GM12878 (cell line): ENCODE measurements at regions not wholly inside any gene's neighbourhood (a gene's known extent, or its start where the extent isn't known, plus 50 kb on each side); places are given as distances from the start of the nearest gene placed in this dataset.
A peak's percentile ranks its signal among the peaks of the same experiment; 100 is the strongest.

Source experiments
- ATAC-seq: fragments of 200-7000 bp; cut with Tn5 transposase; 3 replicates; pipeline ENCODE4 v1.9.1; 2020; ENCODE audit warnings: mild to moderate bottlenecking, moderate library complexity
- BruUV-seq: library from RNA; stranded (reverse); fragments of 400-500 nt; replicated peaks from 2 replicates; lab custom pipeline; 2021; lab: Mats Ljungman, UMichigan
- CTCF ChIA-PET: fragments of 300-600 bp; sonication (Branson Sonifier 250); formaldehyde crosslinking; extraction: SDS; loops from one replicate; lab custom pipeline; 2021; ENCODE audit warnings: inconsistent platforms; lab: Yijun Ruan, JAX
- POLR2A ChIA-PET: fragments of 350-600 bp; formaldehyde crosslinking; extraction: SDS; loops from one replicate; lab custom pipeline; 2021; ENCODE audit warnings: inconsistent platforms; lab: Charles Lee
- RAD21 ChIA-PET: fragments of 300-600 bp; sonication (Branson Sonifier 250); formaldehyde crosslinking; loops from one replicate; lab custom pipeline; 2023; ENCODE audit warnings: antibody characterized with exemption; ENCODE audit not compliant: unreplicated experiment; lab: Charles Lee
- SMC1A ChIA-PET: fragments of 300-600 bp; sonication (Branson Sonifier 250); formaldehyde crosslinking; loops from one replicate; lab custom pipeline; 2023; ENCODE audit not compliant: unreplicated experiment, uncharacterized antibody; lab: Charles Lee
- DNase-seq: peaks from one replicate; pipeline ENCODE4 v3.0.0-alpha.2; 2011; ENCODE audit warnings: low read depth, low spot score
- FAIRE-seq: peaks from 3 replicates; lab custom pipeline; 2011; peaks lifted over from hg19 to GRCh38; lab: Jason Lieb, UNC
- H2AFZ ChIP-seq: 2 replicates; pipeline ENCODE4 v1.6.0; 2011; ENCODE audit warnings: low read depth, low read length, control low read depth; ENCODE audit not compliant: control insufficient read depth
- H3K27ac ChIP-seq: 2 replicates; pipeline ENCODE4 v1.5.1; 2011; ENCODE audit warnings: control low read depth; ENCODE audit not compliant: control insufficient read depth, insufficient read depth
- H3K27me3 ChIP-seq, 2 experiments: replicated peaks in 1 of 2; 2 replicates each; pipeline versions ENCODE4 v1.6.0 to v1.6.1; 2011; ENCODE audit warnings: low read length in 1 of 2; ENCODE audit not compliant: control insufficient read depth in 2 of 2, insufficient read depth in 2 of 2
- H3K36me3 ChIP-seq, 2 experiments: 2 replicates each; pipeline ENCODE4 v1.5.1; 2011; ENCODE audit warnings: low read length in 1 of 2; ENCODE audit not compliant: control insufficient read depth in 2 of 2, insufficient read depth in 2 of 2
- H3K4me1 ChIP-seq: 2 replicates; pipeline ENCODE4 v1.6.1; 2011; ENCODE audit warnings: mild to moderate bottlenecking, low read length, moderate library complexity, mixed read lengths; ENCODE audit not compliant: control insufficient read depth, insufficient read depth
- H3K4me2 ChIP-seq: 2 replicates; pipeline ENCODE4 v1.6.0; 2011; ENCODE audit warnings: control low read depth; ENCODE audit not compliant: control insufficient read depth, insufficient read depth
- H3K4me3 ChIP-seq: fragments of 200-600 bp; sonication (generic); 2 replicates; pipeline ENCODE4 v1.5.1; 2016
- H3K79me2 ChIP-seq: 2 replicates; pipeline ENCODE4 v1.6.0; 2011; ENCODE audit warnings: low read length; ENCODE audit not compliant: control insufficient read depth, insufficient read depth
- H3K9ac ChIP-seq: 2 replicates; pipeline ENCODE4 v1.8.0; 2011; ENCODE audit warnings: low read length, control low read depth, mixed read lengths; ENCODE audit not compliant: control insufficient read depth, insufficient read depth
- H3K9me3 ChIP-seq: replicated peaks from 3 replicates; pipeline ENCODE4 v1.5.1; 2011; ENCODE audit warnings: mild to moderate bottlenecking, low read length; ENCODE audit not compliant: control insufficient read depth, insufficient read depth
- H4K20me1 ChIP-seq: 2 replicates; pipeline ENCODE4 v1.6.0; 2011; ENCODE audit not compliant: control insufficient read depth, insufficient read depth
- CHD1 ChIP-seq: IDR thresholded peaks from 2 replicates; pipeline ENCODE4 v1.6.1; 2012; ENCODE audit warnings: low read depth, low read length, improper control_type of control experiment
- IKZF2 ChIP-seq, 2 experiments: fragments of 450-650 bp; IDR thresholded peaks; 2 replicates each; pipeline ENCODE4 v1.6.1; 2017; ENCODE audit warnings: mild to moderate bottlenecking in 2 of 2, moderate library complexity in 2 of 2
- MXI1 ChIP-seq: fragments of 150-350 bp; IDR thresholded peaks from 2 replicates; pipeline ENCODE4 v1.6.1; 2011; ENCODE audit warnings: low read depth, mild to moderate bottlenecking, inconsistent platforms, low read length, improper control_type of control experiment
- NR2C1 ChIP-seq: fragments of 450-650 bp; IDR thresholded peaks from 2 replicates; pipeline ENCODE4 v1.6.1; 2017; ENCODE audit warnings: antibody characterized with exemption, mild to moderate bottlenecking, moderate library complexity
- RB1 ChIP-seq: fragments of 450-650 bp; formaldehyde crosslinking; IDR thresholded peaks from 2 replicates; pipeline ENCODE4 v1.6.1; 2017; ENCODE audit warnings: mild to moderate bottlenecking, borderline replicate concordance
- SIX5 ChIP-seq: IDR thresholded peaks from 2 replicates; pipeline ENCODE4 v1.6.1; 2011; ENCODE audit warnings: mild to moderate bottlenecking, low read depth, low read length, moderate library complexity; ENCODE audit not compliant: severe bottlenecking
- SMC3 ChIP-seq: IDR thresholded peaks from 2 replicates; pipeline ENCODE4 v1.6.1; 2011; ENCODE audit warnings: low read length, improper control_type of control experiment, borderline replicate concordance
- SPI1 ChIP-seq: IDR thresholded peaks from 2 replicates; pipeline ENCODE4 v1.6.1; 2011; ENCODE audit warnings: low read depth, mild to moderate bottlenecking, low read length, moderate library complexity, borderline replicate concordance; ENCODE audit not compliant: insufficient read depth
- WGBS: methylation state at CpG from one replicate; pipeline ENCODE4 v1.1.6; 2016; ENCODE audit warnings: low lambda C conversion rate; ENCODE audit not compliant: insufficient replicate concordance, insufficient coverage; ENCODE audit errors: missing lambda C conversion rate; 5-methylcytosine and 5-hydroxymethylcytosine counted together
- in situ Hi-C: fragments of 300-500 bp; cut with MboI; formaldehyde crosslinking; loops from 9 replicates; pipeline ENCODE4 v1.14.3; 2018; ENCODE audit warnings: mixed read lengths
- intact Hi-C: fragments of 100-400 bp; cut with micrococcal nuclease; formaldehyde crosslinking; loops from one replicate; pipeline ENCODE4 v1.14.2; 2022; ENCODE audit not compliant: unreplicated experiment
- TF ChIP-seq, protein P1 (sequence below), 3 experiments: IDR thresholded peaks in 2 of 3; conservative IDR thresholded peaks in 1 of 3; 2 replicates each; pipeline ENCODE4 v1.5.1; 2011; ENCODE audit warnings: low read depth in 3 of 3, low read length in 3 of 3, mild to moderate bottlenecking in 3 of 3, control low read depth in 2 of 3, moderate library complexity in 2 of 3, inconsistent platforms in 1 of 3, mixed read lengths in 1 of 3; ENCODE audit not compliant: control insufficient read depth in 2 of 3, insufficient read depth in 1 of 3; ENCODE audit errors: extremely low read depth in 1 of 3
- TF ChIP-seq, protein P2 (sequence below): fragments of 150-350 bp; IDR thresholded peaks from 2 replicates; pipeline ENCODE4 v1.6.1; 2016; ENCODE audit warnings: low read depth, low read length
- TF ChIP-seq, protein P3 (sequence below): IDR thresholded peaks from 2 replicates; pipeline ENCODE4 v1.6.1; 2011; ENCODE audit warnings: low read depth, mild to moderate bottlenecking, low read length, moderate library complexity, borderline replicate concordance; ENCODE audit errors: extremely low read depth
- TF ChIP-seq, protein P4 (sequence below): fragments of 450-650 bp; IDR thresholded peaks from 2 replicates; pipeline ENCODE4 v1.6.1; 2017; ENCODE audit warnings: mild to moderate bottlenecking, low read depth, inconsistent platforms; ENCODE audit not compliant: poor library complexity, severe bottlenecking

DNA sequence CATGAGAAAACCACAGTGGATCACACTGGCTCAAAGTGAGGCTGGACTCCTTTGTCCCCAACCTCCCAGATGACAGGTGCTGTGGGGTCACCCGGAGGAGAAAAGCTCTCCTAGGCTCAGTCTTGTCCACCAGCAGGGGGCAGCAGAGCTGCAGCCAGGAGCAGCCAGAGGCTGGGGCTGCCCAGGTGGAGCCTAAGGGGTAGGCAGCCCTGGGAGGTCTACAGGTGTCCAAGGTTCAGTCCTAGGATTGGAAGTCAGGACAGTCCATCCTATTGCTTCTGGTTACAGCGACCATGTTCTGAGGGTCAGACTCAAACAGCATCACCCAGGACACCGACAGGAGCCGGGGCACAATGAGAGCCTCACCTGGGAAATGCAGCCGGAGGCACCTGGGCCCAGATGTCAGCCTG is 77.6 kb upstream of the IGLL5 start:
- in situ Hi-C loops, result loop anchor here (25.0 kb wide), 2 partner anchors 477 to 577 kb away; no protein-coding TSS in a partner anchor
- no TSS peak for BruUV-seq
- ChIA-PET SMC1A (interaction anchor here (0.8 to 12.8 kb wide), 14 partner anchors 10 to 313 kb away, joined by 3 to 220 read pairs (median 6); no protein-coding TSS in a partner anchor), RAD21 (interaction anchor here (0.5 to 9.3 kb wide), 21 partner anchors 10 to 430 kb away, joined by 3 to 184 read pairs (median 5); no protein-coding TSS in a partner anchor), CTCF (interaction anchor here (0.6 to 15.8 kb wide), 23 partner anchors 9 to 220 kb away, joined by 3 to 323 read pairs (median 4); no protein-coding TSS in a partner anchor)
- H3K79me2 ChIP-seq, result no peaks in the 10 kb centered on the region
- H3K9me3 ChIP-seq, result no peaks in the 10 kb centered on the region
- DNase-seq (no peak), FAIRE-seq (no peak)
- H3K27ac ChIP-seq, result no peak overlapping the region
- H2AFZ ChIP-seq, result no peak overlapping the region
- TF ChIP-seq, protein P1, sequence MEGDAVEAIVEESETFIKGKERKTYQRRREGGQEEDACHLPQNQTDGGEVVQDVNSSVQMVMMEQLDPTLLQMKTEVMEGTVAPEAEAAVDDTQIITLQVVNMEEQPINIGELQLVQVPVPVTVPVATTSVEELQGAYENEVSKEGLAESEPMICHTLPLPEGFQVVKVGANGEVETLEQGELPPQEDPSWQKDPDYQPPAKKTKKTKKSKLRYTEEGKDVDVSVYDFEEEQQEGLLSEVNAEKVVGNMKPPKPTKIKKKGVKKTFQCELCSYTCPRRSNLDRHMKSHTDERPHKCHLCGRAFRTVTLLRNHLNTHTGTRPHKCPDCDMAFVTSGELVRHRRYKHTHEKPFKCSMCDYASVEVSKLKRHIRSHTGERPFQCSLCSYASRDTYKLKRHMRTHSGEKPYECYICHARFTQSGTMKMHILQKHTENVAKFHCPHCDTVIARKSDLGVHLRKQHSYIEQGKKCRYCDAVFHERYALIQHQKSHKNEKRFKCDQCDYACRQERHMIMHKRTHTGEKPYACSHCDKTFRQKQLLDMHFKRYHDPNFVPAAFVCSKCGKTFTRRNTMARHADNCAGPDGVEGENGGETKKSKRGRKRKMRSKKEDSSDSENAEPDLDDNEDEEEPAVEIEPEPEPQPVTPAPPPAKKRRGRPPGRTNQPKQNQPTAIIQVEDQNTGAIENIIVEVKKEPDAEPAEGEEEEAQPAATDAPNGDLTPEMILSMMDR (IDR thresholded peaks at IDR 0.05 in 2 of 3, conservative IDR thresholded peaks at IDR 0.05 in 1 of 3; ENCODE audit: control insufficient read depth in 2 of 3, extremely low read depth in 1 of 3, insufficient read depth in 1 of 3, low read depth in 3 of 3, low read length in 3 of 3), result peak; percentile 40 to 82 (median 67); a peak in 5 of 6 replicates
- no peak for TF ChIP-seq CHD1
- no peak for TF ChIP-seq SPI1
- TF ChIP-seq SIX5, result no peak
- no peak for TF ChIP-seq MXI1
- TF ChIP-seq, protein P2, sequence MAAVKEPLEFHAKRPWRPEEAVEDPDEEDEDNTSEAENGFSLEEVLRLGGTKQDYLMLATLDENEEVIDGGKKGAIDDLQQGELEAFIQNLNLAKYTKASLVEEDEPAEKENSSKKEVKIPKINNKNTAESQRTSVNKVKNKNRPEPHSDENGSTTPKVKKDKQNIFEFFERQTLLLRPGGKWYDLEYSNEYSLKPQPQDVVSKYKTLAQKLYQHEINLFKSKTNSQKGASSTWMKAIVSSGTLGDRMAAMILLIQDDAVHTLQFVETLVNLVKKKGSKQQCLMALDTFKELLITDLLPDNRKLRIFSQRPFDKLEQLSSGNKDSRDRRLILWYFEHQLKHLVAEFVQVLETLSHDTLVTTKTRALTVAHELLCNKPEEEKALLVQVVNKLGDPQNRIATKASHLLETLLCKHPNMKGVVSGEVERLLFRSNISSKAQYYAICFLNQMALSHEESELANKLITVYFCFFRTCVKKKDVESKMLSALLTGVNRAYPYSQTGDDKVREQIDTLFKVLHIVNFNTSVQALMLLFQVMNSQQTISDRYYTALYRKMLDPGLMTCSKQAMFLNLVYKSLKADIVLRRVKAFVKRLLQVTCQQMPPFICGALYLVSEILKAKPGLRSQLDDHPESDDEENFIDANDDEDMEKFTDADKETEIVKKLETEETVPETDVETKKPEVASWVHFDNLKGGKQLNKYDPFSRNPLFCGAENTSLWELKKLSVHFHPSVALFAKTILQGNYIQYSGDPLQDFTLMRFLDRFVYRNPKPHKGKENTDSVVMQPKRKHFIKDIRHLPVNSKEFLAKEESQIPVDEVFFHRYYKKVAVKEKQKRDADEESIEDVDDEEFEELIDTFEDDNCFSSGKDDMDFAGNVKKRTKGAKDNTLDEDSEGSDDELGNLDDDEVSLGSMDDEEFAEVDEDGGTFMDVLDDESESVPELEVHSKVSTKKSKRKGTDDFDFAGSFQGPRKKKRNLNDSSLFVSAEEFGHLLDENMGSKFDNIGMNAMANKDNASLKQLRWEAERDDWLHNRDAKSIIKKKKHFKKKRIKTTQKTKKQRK, result no peak
- no peak for TF ChIP-seq NR2C1
- TF ChIP-seq RB1, result no peak
- no peak for TF ChIP-seq IKZF2 (IDR thresholded peaks at IDR 0.05)
- TF ChIP-seq SMC3, result peak; percentile 75; the same call in 1 of the 2 replicates
- TF ChIP-seq, protein P3, sequence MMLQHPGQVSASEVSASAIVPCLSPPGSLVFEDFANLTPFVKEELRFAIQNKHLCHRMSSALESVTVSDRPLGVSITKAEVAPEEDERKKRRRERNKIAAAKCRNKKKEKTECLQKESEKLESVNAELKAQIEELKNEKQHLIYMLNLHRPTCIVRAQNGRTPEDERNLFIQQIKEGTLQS, result no peak
- TF ChIP-seq, protein P4, sequence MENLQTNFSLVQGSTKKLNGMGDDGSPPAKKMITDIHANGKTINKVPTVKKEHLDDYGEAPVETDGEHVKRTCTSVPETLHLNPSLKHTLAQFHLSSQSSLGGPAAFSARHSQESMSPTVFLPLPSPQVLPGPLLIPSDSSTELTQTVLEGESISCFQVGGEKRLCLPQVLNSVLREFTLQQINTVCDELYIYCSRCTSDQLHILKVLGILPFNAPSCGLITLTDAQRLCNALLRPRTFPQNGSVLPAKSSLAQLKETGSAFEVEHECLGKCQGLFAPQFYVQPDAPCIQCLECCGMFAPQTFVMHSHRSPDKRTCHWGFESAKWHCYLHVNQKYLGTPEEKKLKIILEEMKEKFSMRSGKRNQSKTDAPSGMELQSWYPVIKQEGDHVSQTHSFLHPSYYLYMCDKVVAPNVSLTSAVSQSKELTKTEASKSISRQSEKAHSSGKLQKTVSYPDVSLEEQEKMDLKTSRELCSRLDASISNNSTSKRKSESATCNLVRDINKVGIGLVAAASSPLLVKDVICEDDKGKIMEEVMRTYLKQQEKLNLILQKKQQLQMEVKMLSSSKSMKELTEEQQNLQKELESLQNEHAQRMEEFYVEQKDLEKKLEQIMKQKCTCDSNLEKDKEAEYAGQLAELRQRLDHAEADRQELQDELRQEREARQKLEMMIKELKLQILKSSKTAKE, result no peak
- TF ChIP-seq, all 136 proteins: peak for 2
- Histone ChIP-seq H3K4me2 (no peak overlapping the region), H3K27me3 (no peaks in the 10 kb centered on the region), H3K36me3 (no peaks in the 10 kb centered on the region), H3K9ac (no peak overlapping the region), H3K4me1 (no peaks in the 10 kb centered on the region; the same call in 1 of the 2 replicates), H3K4me3 (no peak overlapping the region), H4K20me1 (no peaks in the 10 kb centered on the region)
- ATAC-seq, result peak; percentile 97
- intact Hi-C loops, result loop anchor here (1.0 to 10.0 kb wide), 4 partner anchors 38 to 315 kb away; no protein-coding TSS in a partner anchor
- 62% methylated on average over 5 of the region's 5 CpGs for WGBS
- POLR2A ChIA-PET, result interaction anchor here (1.2 kb wide), 1 partner anchor 144 kb away, joined by 3 read pairs; no protein-coding TSS in a partner anchor
